ENCODE measurements at regions not wholly inside any gene's neighbourhood (a gene's known extent, or its start where the extent isn't known, plus 50 kb on each side); places are given as distances from the start of the nearest gene placed in this dataset.

GRCh38 chr2:12168791-12169388 lies 422.5 kb downstream of the LPIN1 start:
- no peak for DNase-seq (ENCODE audit: low spot score)

- DNase-seq (ENCODE audit: low spot score): no peak
These were observed 423.3 kb downstream of the LPIN1 start for GRCh38 chr2:12169721-12170120.

GRCh38 chr2:12170121-12170520 lies 423.7 kb downstream of the LPIN1 start:
- no peak for DNase-seq (ENCODE audit: low spot score)

- no peak for DNase-seq (ENCODE audit: low spot score)
These were observed 427.0 kb downstream of the LPIN1 start for GRCh38 chr2:12173271-12173942.

GRCh38 chr2:12173943-12174340 lies 427.5 kb downstream of the LPIN1 start:
- DNase-seq (ENCODE audit: low spot score): no peak

- DNase-seq (ENCODE audit: low spot score): no peak
These were observed 428.9 kb downstream of the LPIN1 start for GRCh38 chr2:12175323-12175722.

GRCh38 chr2:12176623-12177454 lies 430.4 kb downstream of the LPIN1 start:
- DNase-seq (ENCODE audit: low spot score): no peak

GRCh38 chr2:12177455-12178288 lies 431.2 kb downstream of the LPIN1 start:
- no peak for DNase-seq (ENCODE audit: low spot score)

GRCh38 chr2:12178289-12179080 lies 432.1 kb downstream of the LPIN1 start:
- no peak for DNase-seq (ENCODE audit: low spot score)

GRCh38 chr2:12180031-12180430 lies 433.6 kb downstream of the LPIN1 start:
- no peak for DNase-seq (ENCODE audit: low spot score)

GRCh38 chr2:12183032-12183645 lies 436.7 kb downstream of the LPIN1 start:
- DNase-seq (ENCODE audit: low spot score): no peak

- DNase-seq (ENCODE audit: low spot score): no peak
These were observed 446.3 kb downstream of the LPIN1 start for GRCh38 chr2:12192762-12193161.

GRCh38 chr2:12194968-12195367 lies 448.5 kb downstream of the LPIN1 start:
- DNase-seq (ENCODE audit: low spot score): no peak

- DNase-seq (ENCODE audit: low spot score): no peak
These were observed 450.1 kb downstream of the LPIN1 start for GRCh38 chr2:12196495-12196894.

GRCh38 chr2:12197133-12197532 lies 450.7 kb downstream of the LPIN1 start:
- no peak for DNase-seq (ENCODE audit: low spot score)

- no peak for DNase-seq (ENCODE audit: low spot score)
These were observed 453.2 kb downstream of the LPIN1 start for GRCh38 chr2:12199491-12200211.

GRCh38 chr2:12201369-12201768 lies 454.9 kb downstream of the LPIN1 start:
- DNase-seq (ENCODE audit: low spot score): no peak

- no peak for DNase-seq (ENCODE audit: low spot score)
These were observed 456.1 kb downstream of the LPIN1 start for GRCh38 chr2:12202313-12203075.

GRCh38 chr2:12203528-12203927 lies 457.1 kb downstream of the LPIN1 start:
- no peak for DNase-seq (ENCODE audit: low spot score)

GRCh38 chr2:12205086-12205485 lies 458.7 kb downstream of the LPIN1 start:
- DNase-seq (ENCODE audit: low spot score): no peak

All from hematopoietic multipotent progenitor cell treated with erythropoietin and hydrocortisone succinate and interleukin-3 and kit ligand, for 15 days (in vitro differentiated cells).